Stimulated activated CD8-positive, alpha-beta memory T cell treated with anti-CD3 and anti-CD28 coated beads, Interleukin-12 subunit alpha, Interleukin-12 subunit beta, amount 100 ng/mL, for 24 hours (primary cell): ENCODE measurements at regions not wholly inside any gene's neighbourhood (a gene's known extent, or its start where the extent isn't known, plus 50 kb on each side); places are given as distances from the start of the nearest gene placed in this dataset.
A peak's percentile ranks its signal among the peaks of the same experiment; 100 is the strongest.

Source experiments
- DNase-seq: peaks from one replicate; pipeline ENCODE4 v3.0.0-alpha.2; 2020; ENCODE audit errors: extremely low read depth

DNA sequence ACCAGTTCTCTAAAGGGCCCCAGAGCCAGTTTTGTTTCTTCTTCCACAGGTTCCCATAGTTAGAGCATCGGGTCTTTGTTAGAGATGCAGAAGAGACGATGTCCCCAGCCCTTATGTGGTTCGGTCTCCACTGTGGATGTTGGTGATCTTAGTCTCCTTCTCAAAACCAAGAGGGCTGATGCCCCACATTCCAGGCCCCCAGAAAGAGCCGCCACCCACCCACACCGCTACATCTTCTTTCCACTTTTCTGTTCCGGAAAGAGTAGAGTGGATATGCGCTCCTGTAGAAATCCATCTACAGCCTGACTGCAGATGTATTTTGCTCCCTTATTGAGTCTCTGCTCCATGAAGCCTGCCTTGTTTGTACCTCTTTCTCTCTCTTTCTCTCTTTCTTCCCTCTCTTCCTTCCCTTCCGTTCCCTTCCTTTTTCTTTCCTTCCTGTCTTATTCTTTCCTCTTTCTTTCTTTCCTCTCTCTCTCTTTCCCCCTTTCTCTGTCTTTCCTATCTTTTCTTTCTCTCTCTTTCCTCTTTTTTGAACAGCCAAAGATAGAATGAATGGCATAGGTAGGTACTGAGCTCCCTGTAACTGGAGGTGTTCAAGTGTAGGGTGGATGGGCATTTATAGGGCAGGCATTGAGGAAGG, 224.3 kb downstream of the SEC14L1 start:
- DNase-seq, result no peak

DNA sequence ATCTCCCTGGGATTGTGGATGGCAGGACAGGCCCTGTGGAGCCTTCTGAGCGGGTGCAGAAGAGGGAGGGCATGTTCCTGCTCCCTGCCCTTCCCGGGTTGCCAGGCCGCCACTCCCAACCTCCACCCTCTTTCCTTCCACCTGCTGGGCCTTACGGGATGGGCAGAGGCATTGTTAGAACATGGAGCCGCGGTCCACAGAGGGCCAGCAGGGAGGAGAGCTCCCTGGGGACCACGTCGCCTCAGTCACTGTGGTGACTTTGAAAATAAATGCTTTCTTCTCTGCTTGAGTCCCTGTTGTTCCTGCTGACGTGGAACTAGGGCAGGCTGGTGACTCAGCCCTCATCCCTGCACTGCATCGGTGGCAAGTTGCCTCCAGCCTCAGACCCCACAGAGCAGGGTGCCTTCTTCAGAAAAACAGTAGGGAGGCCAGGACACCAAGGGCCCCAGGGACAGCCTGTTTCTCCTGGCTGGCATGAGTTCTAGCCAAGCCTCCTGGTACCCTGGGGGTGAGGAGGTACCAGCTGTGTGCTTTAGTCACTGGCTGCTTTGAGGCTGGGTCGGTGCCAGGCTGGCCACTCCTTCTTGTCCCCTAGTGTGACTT, 224.9 kb downstream of the SEC14L1 start:
- no peak for DNase-seq

DNA sequence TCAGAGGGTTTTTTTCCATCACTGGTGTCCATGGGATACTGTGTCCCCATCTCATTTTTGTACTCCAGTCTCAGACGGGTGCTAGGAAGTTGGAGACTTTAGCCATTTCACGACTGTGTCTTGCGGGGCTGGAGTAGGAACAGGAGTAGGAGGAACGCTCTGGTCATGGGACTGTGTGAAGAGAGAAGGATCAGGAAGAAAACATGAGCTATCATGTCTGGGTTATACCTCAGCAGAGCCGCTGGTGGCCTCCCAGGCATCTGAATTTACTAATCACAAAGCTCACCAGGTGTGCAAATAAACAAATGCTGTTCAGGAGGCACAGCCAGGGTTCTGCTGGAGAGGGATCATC, 225.4 kb downstream of the SEC14L1 start:
- no peak for DNase-seq

DNA sequence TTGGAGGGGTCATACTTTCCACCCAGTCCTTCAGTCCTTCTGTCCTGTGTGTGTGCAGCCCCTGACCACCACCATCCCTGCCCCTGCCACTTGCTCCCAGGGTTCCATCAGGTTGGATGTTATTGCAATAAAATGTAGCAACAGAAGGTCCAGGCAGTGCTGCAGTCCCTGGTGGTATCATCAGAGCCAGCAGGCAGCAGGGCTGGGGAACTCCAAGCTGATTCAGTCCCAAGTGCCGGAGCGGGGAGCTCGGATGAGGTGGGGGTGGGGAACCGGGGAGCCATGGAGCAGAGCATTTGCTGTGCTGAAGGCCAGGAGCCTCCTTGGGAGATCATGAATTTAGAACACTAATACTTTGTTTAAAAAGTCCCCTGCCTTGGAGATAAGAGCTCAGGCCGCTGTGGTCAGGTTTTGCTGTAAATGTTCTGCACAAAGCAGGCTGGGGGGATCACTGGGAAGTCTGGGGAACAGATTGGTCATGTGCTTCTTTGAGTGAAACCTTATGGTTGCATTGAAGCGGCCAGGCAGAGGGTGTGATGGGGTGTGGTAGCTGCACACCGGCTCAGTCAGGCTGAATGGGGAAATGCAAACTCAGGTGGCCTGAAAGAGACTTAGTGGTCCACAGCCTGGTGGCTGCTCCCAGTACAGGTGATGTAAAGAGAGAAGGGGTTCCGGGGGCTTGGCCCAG, 225.9 kb downstream of the SEC14L1 start:
- no peak for DNase-seq

DNA sequence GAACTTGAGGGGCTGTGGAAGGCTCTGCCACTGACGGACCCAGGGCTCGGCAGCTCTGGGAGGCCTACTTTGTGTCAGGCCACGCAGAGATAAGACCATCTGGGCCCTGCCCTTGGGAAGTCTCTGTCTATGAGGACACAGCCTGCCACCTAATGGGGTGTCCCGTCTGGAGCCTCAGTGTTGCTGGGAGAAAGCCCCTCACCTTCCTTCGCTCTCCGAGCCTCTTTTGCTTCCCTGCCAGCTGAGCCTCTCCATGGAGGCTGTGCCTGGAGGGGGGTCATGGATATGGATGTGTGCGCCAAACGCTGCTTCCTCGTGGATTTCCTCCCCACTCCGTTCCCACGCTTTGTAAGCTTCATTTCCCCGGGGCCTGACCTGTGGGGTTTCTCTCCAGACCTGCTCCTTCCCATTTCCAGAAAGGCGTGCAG, 228.8 kb downstream of the SEC14L1 start:
- no peak for DNase-seq

DNA sequence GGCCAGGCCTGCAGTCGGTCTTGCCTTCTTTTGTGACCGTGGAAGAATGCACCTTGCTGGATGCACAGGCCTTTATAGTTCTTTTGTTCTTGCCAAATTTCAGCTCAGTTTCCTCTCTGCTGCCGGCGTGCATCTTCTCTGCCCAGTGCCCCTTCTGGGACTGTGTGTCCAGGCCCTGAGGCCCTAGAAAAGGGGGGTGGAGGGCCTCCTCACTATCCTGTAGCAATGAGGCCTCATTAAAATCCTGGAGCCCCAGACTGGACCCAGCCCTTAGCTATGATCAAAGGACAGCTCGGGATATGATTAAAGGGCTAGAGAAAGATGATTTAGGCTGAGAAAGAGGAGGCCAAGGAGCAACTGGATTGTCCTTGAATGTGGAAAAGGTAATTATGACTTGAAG, 229.8 kb downstream of the SEC14L1 start:
- DNase-seq, result no peak

DNA sequence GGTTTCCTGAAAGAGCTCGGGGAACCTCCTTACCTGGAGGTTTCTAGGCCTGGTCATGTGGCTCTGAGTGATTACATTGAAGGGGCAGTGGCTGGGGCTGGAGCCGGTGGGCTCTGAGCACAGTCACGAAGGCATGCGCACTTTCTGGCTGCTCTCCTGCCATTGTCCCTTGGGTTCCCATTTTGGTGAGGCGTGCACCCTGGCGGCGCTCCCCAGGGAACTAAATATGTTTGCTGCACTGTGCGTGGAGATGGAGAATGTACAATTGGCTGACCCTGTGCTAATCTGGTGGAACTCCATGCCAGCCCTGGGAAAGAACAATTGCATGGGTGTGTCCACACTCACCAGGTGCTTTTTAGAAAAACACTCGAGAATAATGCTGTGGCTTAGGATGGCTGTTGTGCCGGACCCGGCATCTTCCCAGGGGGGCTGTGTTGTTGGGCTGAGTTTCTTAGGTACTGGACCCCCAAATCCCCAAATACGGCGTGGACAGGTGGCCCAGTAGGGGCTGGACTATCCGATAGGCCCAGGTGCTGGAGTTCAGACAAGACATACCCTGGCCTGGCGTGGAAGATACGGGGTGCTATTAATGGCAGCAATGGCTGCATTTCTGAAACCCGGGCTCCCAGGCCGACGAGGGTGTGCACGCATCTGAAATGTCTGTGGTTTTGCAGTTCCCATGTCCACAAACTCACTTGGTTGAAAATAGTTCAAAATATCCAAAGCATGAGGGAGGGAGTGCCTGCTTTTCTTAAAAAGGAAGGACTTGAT, 230.5 kb downstream of the SEC14L1 start:
- DNase-seq, result no peak

DNA sequence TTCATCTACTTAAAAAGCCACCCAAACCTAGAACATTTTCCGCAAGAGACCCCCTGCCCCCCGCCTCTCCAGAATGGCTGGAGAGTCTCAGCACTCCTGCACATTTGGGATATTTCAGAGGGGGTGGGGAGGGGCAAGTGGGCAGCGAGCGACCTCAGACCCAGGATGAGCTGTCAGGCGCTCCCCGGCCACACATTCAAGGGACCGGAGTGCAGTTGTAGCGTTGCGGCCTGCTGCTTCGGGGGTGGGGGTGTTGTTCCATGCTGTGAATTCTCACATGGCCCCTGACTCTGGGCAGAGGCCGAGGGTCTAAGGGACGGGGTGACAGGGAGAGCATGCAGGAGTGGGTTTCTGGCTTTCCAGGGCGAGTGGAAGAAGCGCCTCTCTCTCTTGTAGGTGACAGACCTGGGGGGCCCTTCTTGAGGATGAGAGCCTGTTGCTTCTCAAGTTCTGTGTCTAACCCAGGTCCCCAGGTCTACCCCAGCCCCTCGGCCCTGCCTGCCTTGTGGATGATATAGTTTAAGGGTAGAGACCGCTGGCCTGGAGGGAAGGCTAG, 231.2 kb downstream of the SEC14L1 start:
- DNase-seq, result no peak

DNA sequence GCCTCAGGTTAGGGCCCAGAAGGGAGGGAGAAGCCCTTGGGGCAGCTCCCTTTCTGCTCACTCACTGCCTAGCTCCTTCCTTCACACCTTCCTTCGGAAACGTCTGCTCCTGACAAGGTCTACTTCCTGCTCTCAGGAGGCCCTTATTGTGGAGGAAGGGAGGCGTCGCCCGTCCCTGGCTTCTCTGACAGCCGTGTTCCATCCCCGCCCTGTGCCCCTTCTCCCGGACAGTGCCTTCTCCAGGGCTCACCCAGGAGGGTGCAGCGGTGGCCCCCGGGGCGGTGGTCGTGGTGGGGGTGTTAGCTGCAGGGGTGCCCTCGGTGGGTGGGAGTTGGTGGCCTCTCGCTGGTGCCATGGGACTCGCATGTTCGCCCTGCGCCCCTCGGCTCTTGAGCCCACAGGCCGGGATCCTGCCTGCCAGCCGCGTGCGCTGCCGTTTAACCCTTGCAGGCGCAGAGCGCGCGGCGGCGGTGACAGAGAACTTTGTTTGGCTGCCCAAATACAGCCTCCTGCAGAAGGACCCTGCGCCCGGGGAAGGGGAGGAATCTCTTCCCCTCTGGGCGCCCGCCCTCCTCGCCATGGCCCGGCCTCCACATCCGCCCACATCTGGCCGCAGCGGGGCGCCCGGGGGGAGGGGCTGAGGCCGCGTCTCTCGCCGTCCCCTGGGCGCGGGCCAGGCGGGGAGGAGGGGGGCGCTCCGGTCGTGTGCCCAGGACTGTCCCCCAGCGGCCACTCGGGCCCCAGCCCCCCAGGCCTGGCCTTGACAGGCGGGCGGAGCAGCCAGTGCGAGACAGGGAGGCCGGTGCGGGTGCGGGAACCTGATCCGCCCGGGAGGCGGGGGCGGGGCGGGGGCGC, 231.9 kb downstream of the SEC14L1 start:
- no peak for DNase-seq

DNA sequence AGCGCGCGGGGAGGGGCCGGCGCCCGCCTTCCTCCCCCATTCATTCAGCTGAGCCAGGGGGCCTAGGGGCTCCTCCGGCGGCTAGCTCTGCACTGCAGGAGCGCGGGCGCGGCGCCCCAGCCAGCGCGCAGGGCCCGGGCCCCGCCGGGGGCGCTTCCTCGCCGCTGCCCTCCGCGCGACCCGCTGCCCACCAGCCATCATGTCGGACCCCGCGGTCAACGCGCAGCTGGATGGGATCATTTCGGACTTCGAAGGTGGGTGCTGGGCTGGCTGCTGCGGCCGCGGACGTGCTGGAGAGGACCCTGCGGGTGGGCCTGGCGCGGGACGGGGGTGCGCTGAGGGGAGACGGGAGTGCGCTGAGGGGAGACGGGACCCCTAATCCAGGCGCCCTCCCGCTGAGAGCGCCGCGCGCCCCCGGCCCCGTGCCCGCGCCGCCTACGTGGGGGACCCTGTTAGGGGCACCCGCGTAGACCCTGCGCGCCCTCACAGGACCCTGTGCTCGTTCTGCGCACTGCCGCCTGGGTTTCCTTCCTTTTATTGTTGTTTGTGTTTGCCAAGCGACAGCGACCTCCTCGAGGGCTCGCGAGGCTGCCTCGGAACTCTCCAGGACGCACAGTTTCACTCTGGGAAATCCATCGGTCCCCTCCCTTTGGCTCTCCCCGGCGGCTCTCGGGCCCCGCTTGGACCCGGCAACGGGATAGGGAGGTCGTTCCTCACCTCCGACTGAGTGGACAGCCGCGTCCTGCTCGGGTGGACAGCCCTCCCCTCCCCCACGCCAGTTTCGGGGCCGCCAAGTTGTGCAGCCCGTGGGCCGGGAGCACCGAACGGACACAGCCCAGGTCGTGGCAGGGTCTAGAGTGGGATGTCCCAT, 232.8 kb downstream of the SEC14L1 start:
- DNase-seq, result no peak

DNA sequence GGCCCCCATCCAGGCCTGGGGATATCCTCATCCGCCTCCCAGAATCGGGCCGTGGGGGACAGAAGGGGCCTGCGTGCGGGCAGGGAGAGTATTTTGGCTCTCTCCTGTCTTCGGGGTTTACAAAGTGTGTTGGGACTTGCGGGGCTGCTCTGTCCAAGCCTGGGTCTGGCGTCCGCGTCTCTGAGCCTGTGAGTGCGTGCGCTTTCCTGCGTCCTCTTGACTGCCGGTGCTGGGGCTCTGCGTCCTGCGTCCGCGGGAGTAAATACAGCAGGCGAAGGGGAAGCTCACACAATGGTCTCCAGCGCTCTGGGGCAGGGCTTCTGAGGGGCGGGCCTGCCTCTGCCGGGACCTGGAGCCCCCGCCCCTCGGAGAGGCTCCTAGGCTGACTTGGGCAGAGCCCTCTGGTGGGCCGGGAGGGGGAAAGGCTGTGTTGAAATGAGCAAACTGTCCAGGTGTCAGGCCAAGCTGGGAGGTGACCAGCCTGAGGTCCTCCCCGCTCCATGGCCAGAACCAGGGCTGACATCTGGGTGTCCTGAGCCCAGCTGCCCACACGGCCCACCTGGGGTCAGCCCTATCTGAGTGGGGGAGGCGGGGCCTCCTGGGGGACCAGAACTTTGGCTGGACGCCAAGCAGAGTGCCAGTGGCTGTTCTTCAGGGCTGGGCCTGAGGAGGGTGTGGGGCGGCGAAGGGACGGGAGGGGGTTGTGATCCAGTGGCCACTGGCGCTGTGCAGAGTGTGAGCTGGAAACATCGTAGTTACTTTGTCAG, 233.6 kb downstream of the SEC14L1 start:
- DNase-seq, result no peak

DNA sequence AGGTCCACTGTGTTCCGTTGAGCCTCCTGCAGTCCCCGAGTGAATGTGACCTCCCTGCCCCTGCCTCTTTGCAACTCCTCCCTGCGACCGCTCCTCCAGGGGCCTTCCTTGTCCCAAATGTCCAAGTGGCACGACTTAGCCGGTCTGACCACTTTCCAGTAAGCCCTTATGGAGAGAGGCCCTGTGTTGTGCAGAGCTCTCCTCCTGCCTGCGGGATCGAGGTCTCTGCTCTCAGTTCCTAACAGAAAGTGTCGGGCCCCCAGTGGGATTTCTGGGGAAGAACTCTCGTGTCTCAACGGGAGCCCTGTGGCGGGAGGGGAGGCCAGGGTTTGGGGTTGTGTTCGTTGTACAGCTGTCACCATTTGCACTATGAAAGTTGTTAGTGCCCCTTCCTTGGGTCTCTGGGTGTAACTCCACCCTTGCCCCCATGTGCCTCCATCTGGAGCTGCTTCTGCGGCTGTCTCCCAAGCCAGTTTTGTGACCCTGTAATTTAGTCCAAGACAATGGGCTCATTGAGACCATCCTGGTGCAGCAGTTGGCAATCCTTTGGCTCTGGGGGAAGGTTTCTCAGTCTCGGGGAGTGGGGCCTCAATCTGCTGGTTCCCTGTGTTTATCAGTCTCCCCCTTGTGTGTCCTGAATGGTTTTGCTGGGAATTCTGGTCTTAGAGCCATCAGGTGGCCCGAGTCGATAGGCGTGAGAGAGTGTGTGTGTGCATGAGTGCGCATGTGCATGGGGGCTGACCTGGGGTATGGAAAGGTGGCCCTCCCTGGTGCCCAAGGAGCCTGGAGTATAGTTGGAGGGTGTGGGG, 234.5 kb downstream of the SEC14L1 start:
- DNase-seq, result no peak

DNA sequence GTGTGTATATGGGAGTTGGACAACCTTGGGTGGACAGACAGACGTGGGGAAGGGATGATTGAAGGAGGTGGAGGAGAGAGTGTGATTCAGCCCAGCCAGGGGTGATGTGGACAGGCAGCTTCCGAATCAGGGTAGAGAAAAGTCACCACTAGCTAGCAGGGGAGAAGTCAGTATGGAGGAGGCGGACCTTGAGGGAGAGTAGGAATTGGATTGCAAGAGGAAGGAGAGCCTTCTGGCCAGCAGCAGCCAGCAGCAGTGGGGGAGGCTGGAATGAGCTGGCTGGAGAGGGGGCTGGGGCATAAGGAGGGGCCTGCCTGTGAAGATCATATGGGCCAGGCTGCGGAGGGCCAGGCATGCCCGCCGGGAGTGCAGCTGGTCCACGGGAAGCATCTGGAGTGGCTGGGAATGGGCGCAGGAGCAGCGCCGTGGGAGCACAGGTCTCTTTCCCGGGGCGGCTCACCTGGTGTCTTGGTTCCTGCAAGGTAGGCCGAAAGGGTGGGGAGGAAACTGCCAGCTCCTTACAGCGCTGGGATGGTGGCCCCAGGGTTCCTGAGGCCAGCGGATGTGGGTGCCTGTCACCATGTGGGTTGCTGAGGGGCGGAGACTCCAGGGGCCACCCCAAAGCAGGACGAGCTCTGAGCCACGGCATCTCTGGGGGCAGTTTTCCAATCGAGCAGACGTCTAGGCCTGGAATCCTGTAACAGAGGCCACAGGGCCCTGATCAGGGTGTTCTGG, 235.3 kb downstream of the SEC14L1 start:
- DNase-seq, result peak; percentile 52

DNA sequence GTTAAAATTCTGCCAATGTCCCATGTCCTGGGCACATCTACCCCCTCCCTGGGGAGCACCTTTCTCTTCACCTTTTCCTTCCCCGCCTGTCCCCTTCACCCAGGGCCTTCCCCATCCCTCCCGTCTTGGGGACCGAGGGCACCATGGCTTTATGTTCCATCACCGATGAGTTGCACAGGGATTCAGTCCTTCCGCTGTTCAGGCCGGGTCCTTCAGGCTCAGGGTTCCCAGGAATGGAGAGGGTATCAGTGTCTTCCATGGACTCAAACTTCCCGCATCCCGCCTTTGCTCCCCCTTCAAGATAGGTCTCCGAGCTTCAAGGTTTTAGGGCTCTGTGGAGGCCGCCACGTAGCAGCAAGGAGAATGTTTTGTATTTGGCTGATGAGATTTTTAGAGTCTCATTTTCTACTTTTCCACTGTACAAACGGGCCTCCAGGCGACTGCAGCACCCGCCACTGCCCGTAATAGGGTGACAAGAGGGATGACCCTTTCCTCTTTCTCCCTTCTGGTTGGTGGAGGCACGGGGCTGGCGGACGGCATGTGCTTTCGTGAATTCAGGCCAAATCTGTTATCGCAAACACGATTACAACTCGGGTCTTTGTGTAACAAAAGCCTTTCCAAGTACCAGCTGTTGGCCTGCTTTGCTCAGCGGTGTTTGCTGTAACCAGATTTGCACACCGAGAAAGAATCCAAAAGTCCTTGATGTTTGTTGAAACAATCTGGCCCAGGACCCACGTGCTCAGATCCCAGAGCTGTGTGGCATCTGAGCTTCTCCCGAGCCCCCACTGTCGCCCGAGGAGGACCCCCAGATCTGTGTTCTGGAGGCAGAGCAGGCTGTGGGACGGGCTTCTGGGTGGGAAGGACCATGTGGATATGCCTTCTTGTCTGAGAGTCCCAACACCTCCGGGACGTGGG, 236.3 kb downstream of the SEC14L1 start:
- no peak for DNase-seq

DNA sequence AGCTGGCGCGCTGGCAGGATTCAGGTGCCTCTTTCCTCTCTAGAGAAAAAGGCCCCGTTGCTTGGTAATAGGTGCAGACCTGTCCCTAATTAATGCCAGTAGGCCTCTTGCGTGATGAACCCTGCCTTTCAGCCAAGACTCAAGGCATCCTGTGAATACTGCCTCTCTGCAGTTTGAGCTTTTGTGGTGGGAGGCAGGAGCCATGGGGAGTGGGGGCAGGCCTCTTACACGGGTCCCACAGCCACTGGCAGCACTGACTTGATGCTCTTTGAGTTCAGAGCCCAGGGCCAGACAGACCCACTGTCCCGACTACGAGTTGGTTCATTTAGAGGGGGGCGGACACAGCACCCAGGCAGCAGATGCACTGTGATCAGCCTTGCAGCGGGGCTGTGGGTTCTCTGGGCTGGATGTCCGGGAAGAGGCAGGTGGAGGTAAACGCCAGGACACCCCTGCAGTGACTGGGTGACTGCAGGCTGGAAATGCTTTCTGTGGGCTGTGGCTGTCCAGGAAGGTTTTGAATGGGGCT, 237.0 kb downstream of the SEC14L1 start:
- DNase-seq, result no peak

DNA sequence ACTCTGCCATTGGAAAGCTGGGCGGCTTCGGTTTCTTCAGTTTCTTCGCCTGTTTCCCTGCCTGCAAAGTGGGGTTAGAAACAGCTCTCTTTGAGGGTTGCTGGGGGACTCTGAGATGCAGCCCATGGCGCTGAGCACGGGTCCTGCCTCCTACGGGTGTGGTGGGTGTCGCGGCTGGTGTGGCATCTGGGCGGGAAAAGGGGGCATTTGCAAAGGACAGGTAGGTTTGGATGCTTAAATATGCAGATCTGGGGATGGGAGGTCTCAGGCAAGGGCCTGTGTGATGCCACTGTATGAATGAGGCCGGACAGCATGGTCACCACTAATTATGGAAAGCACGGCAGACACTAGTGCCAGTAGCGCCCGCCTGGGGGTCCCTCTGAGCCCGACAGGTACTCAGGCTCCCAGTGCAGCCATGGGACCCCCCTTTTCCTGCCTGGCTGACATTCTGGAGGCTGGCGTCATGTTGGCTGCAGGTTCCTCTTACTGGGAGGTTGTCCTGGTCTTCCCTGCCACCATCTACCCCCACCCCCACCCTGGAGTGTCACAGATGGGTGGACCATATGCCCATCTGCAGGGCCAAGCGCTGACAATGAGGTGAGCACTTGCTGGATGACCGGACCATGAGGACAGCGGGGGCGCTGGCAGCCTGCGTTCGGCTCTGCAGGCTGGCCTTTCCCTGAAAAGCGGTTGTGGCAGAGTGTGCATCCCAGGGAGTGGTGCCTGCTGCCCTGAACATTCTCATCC, 237.7 kb downstream of the SEC14L1 start:
- no peak for DNase-seq
